Endothelial cell (in vitro differentiated cells): ENCODE measurements at regions not wholly inside any gene's neighbourhood (a gene's known extent, or its start where the extent isn't known, plus 50 kb on each side); places are given as distances from the start of the nearest gene placed in this dataset.

Source experiments
- DNase-seq: peaks from one replicate; pipeline ENCODE4 v3.0.0; 2021; ENCODE audit warnings: low spot score
- H3K27ac Mint-ChIP-seq: one replicate; pipeline ENCODE4 v1.8.0; 2021; ENCODE audit warnings: mixed read lengths, inconsistent platforms; ENCODE audit not compliant: unreplicated experiment
- H3K27me3 Mint-ChIP-seq: one replicate; pipeline ENCODE4 v1.8.0; 2021; ENCODE audit warnings: mild to moderate bottlenecking, moderate library complexity, mixed read lengths, inconsistent platforms; ENCODE audit not compliant: unreplicated experiment
- H3K36me3 Mint-ChIP-seq: one replicate; pipeline ENCODE4 v1.8.0; 2021; ENCODE audit warnings: mild to moderate bottlenecking, low read depth, mixed read lengths, inconsistent platforms; ENCODE audit not compliant: unreplicated experiment
- H3K4me1 Mint-ChIP-seq: one replicate; pipeline ENCODE4 v1.8.0; 2021; ENCODE audit warnings: mild to moderate bottlenecking, mixed read lengths, inconsistent platforms; ENCODE audit not compliant: unreplicated experiment
- H3K4me3 Mint-ChIP-seq: one replicate; pipeline ENCODE4 v1.8.0; 2021; ENCODE audit warnings: mild to moderate bottlenecking, mixed read lengths, inconsistent platforms; ENCODE audit not compliant: unreplicated experiment
- H3K9me3 Mint-ChIP-seq: one replicate; pipeline ENCODE4 v1.8.0; 2021; ENCODE audit warnings: mixed read lengths, inconsistent platforms; ENCODE audit not compliant: unreplicated experiment
- TF ChIP-seq, protein P1 (sequence below): fragments of 200-600 bp; sonication (generic); IDR thresholded peaks from one replicate; pipeline ENCODE4 v1.5.0; 2021; ENCODE audit warnings: antibody characterized with exemption; ENCODE audit not compliant: unreplicated experiment

GRCh38 chr18:41262688-41263087 is 692.3 kb upstream of the PIK3C3 start:
- DNase-seq = no peak
- TF ChIP-seq, protein P1, sequence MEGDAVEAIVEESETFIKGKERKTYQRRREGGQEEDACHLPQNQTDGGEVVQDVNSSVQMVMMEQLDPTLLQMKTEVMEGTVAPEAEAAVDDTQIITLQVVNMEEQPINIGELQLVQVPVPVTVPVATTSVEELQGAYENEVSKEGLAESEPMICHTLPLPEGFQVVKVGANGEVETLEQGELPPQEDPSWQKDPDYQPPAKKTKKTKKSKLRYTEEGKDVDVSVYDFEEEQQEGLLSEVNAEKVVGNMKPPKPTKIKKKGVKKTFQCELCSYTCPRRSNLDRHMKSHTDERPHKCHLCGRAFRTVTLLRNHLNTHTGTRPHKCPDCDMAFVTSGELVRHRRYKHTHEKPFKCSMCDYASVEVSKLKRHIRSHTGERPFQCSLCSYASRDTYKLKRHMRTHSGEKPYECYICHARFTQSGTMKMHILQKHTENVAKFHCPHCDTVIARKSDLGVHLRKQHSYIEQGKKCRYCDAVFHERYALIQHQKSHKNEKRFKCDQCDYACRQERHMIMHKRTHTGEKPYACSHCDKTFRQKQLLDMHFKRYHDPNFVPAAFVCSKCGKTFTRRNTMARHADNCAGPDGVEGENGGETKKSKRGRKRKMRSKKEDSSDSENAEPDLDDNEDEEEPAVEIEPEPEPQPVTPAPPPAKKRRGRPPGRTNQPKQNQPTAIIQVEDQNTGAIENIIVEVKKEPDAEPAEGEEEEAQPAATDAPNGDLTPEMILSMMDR = no peak
- H3K9me3 Mint-ChIP-seq = no peaks in the 10 kb centered on the region
- no peak overlapping the region for H3K27ac Mint-ChIP-seq
- no peaks in the 10 kb centered on the region for H3K36me3 Mint-ChIP-seq
- H3K4me3 Mint-ChIP-seq = no peak overlapping the region
- H3K27me3 Mint-ChIP-seq = no peaks in the 10 kb centered on the region
- peaks cover 3% of the 10 kb centered on the region for H3K4me1 Mint-ChIP-seq

- H3K4me1 Mint-ChIP-seq = no peaks in the 10 kb centered on the region
Observed at GRCh38 chr18:41244591-41245037, 710.4 kb upstream of the PIK3C3 start.

DNA sequence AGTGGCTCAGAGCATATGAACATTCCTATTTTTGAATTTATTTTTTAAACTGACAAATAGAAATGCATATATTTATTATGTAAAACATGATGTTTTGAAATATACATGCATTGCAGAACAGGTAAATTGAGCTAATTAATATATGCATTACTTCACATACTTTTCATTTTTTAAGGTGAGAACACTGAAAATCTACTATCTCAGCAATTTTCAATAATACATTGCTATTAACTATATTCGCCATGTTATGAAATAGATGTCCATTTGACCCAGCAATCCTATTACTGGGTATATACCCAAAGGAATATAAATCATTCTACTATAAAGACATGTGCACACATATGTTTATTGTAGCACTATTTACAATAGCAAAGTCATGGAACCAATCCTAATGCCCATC is 717.7 kb upstream of the PIK3C3 start:
- Mint-ChIP-seq H3K27ac (no peak overlapping the region), H3K4me1 (no peaks in the 10 kb centered on the region), H3K36me3 (no peaks in the 10 kb centered on the region), H3K4me3 (no peak overlapping the region), H3K27me3 (no peaks in the 10 kb centered on the region), H3K9me3 (no peaks in the 10 kb centered on the region)
- DNase-seq = no peak
- TF ChIP-seq, protein P1 = no peak

More at GRCh38 chr18:41244591-41245037, 710.4 kb upstream of the PIK3C3 start:
- no peak overlapping the region for H3K27ac Mint-ChIP-seq
- no peaks in the 10 kb centered on the region for H3K36me3 Mint-ChIP-seq
- H3K4me3 Mint-ChIP-seq = no peak overlapping the region
- DNase-seq = no peak
- H3K27me3 Mint-ChIP-seq = no peaks in the 10 kb centered on the region
- H3K9me3 Mint-ChIP-seq = no peaks in the 10 kb centered on the region
- TF ChIP-seq, protein P1 = no peak

DNA sequence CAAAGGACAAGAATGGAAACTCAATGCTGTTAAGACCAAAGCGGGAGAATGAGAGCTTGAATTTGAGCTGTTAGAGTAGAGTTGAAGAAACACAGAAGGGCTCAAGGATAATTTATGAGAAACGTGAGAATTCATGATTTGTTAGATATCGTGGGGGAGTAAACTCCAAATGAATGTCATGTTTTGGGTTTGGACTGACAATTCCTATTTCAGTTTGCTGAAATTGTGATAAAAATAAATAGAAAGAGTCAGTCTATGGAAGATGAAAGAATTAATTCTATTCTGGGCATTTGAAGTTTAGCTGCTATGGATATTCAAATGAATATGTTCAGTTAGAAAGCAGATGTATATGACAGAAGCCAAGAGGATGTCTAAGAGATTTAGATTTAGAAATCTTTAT is 723.4 kb upstream of the PIK3C3 start:
- no peaks in the 10 kb centered on the region for H3K4me1 Mint-ChIP-seq
- H3K27ac Mint-ChIP-seq = no peak overlapping the region
- no peaks in the 10 kb centered on the region for H3K27me3 Mint-ChIP-seq
- H3K9me3 Mint-ChIP-seq = no peaks in the 10 kb centered on the region
- H3K36me3 Mint-ChIP-seq = no peaks in the 10 kb centered on the region
- DNase-seq = no peak
- TF ChIP-seq, protein P1 = no peak
- H3K4me3 Mint-ChIP-seq = no peak overlapping the region

- H3K27me3 Mint-ChIP-seq = no peaks in the 10 kb centered on the region
- H3K27ac Mint-ChIP-seq = no peak overlapping the region
- DNase-seq = no peak
- no peaks in the 10 kb centered on the region for H3K9me3 Mint-ChIP-seq
- H3K4me3 Mint-ChIP-seq = no peak overlapping the region
- H3K4me1 Mint-ChIP-seq = no peaks in the 10 kb centered on the region
- no peaks in the 10 kb centered on the region for H3K36me3 Mint-ChIP-seq
- TF ChIP-seq, protein P1 = no peak
Observed at GRCh38 chr18:41227993-41228392, 727.0 kb upstream of the PIK3C3 start.
